HUES48 (cell line): ENCODE measurements at regions not wholly inside any gene's neighbourhood (a gene's known extent, or its start where the extent isn't known, plus 50 kb on each side); places are given as distances from the start of the nearest gene placed in this dataset.

ENCODE experiments used
- H3K27ac ChIP-seq: one replicate; pipeline ENCODE4 v1.7.0; 2013; ENCODE audit warnings: low read depth, low read length, inconsistent platforms
- H3K27me3 ChIP-seq: 2 replicates; pipeline ENCODE4 v1.6.1; 2013; ENCODE audit warnings: mild to moderate bottlenecking, low read length; ENCODE audit not compliant: control insufficient read depth, insufficient read depth
- H3K36me3 ChIP-seq: 2 replicates; pipeline ENCODE4 v1.6.1; 2013; ENCODE audit warnings: low read length; ENCODE audit not compliant: control insufficient read depth, insufficient read depth
- H3K4me1 ChIP-seq: 2 replicates; pipeline ENCODE4 v1.6.1; 2013; ENCODE audit warnings: mild to moderate bottlenecking, low read length; ENCODE audit not compliant: control insufficient read depth, insufficient read depth
- H3K4me3 ChIP-seq: 2 replicates; pipeline ENCODE4 v1.5.1; 2013; ENCODE audit warnings: mild to moderate bottlenecking, low read depth, low read length
- H3K9ac ChIP-seq: 2 replicates; pipeline ENCODE4 v1.6.1; 2013; ENCODE audit warnings: mild to moderate bottlenecking, low read depth, low read length, moderate library complexity
- H3K9me3 ChIP-seq: 2 replicates; pipeline ENCODE4 v1.6.1; 2013; ENCODE audit warnings: low read length; ENCODE audit not compliant: control insufficient read depth, insufficient read depth

GRCh38 chr4:53734584-53735353 is 143.5 kb upstream of the LNX1 start:
- no peaks in the 10 kb centered on the region for H3K36me3 ChIP-seq
- no peak overlapping the region for H3K27ac ChIP-seq
- H3K4me3 ChIP-seq = no peak overlapping the region
- H3K9me3 ChIP-seq = no peaks in the 10 kb centered on the region
- no peaks in the 10 kb centered on the region for H3K27me3 ChIP-seq
- H3K4me1 ChIP-seq = no peaks in the 10 kb centered on the region
- H3K9ac ChIP-seq = no peak overlapping the region

- Histone ChIP-seq H3K36me3 (no peaks in the 10 kb centered on the region), H3K27ac (no peak overlapping the region), H3K9ac (no peak overlapping the region), H3K9me3 (no peaks in the 10 kb centered on the region), H3K4me1 (no peaks in the 10 kb centered on the region), H3K27me3 (no peaks in the 10 kb centered on the region), H3K4me3 (no peak overlapping the region)
These were observed 142.9 kb upstream of the LNX1 start for GRCh38 chr4:53734182-53734581.

- Histone ChIP-seq H3K9ac (no peak overlapping the region), H3K4me1 (no peaks in the 10 kb centered on the region), H3K27ac (no peak overlapping the region), H3K4me3 (no peak overlapping the region), H3K9me3 (no peaks in the 10 kb centered on the region), H3K27me3 (no peaks in the 10 kb centered on the region), H3K36me3 (no peaks in the 10 kb centered on the region)
These were observed 141.4 kb upstream of the LNX1 start for GRCh38 chr4:53732661-53733060.

DNA sequence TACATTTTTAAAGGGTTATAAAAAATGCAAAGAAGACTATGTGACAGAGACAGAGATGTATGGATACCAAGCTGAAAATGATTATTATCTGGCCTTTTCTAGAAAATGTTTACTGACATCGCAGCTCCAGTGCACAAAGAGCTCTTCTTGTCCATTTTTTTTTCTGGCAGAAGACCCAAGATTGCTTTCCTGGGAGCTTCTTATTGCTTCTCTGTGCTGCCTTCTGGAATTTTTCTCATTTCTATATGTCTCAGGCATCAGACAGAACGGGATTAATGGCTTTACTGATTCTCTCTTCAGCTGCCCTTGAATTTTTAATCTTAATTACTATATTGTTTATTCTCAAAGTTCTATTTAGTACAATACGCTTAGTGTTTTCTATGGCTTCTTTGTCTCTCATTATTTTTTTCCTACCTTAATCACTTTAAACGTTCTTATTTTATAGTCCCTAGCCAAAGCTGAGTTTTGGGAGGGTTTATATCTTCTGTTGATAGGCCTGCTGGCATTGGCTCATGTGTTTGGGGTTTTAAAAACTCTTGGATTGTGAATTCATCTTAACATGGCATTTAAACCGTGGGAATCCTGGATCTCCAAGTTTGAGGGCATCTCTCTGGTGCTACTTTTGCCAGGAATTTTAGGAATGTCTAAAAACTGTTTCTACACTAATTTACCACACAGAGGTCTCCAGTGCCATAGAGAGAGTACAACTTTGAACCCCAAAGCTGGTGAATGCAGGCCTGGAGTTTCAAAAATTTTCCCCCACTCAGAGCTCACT is 138.9 kb upstream of the LNX1 start:
- H3K4me3 ChIP-seq = no peak overlapping the region
- no peak overlapping the region for H3K27ac ChIP-seq
- no peaks in the 10 kb centered on the region for H3K27me3 ChIP-seq
- H3K36me3 ChIP-seq = no peaks in the 10 kb centered on the region
- no peaks in the 10 kb centered on the region for H3K9me3 ChIP-seq
- H3K9ac ChIP-seq = no peak overlapping the region
- no peaks in the 10 kb centered on the region for H3K4me1 ChIP-seq

DNA sequence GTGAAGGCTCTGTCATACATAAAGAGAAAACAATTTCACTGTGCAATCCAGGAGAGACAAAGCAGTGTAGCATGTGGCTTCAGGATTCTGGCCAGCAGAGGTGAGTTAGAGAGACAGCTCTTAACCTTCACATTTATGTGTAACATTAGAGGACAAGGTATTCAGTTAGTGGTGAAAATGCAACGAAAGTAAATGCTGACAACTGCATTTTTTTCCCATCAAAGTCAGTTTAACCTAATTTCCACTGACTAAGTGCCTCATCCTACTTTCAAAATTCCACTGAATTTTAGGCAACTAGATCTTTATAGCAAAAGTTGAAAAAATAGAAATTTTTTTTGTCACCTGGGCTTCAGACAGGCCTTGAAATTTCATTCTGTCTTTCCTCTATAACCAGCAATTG is 130.8 kb upstream of the LNX1 start:
- Histone ChIP-seq H3K9me3 (no peaks in the 10 kb centered on the region), H3K27ac (no peak overlapping the region), H3K27me3 (no peaks in the 10 kb centered on the region), H3K4me1 (no peaks in the 10 kb centered on the region), H3K36me3 (no peaks in the 10 kb centered on the region), H3K4me3 (no peak overlapping the region), H3K9ac (no peak overlapping the region)

GRCh38 chr4:53721263-53721662 is 130.0 kb upstream of the LNX1 start:
- H3K4me1 ChIP-seq = no peaks in the 10 kb centered on the region
- H3K27ac ChIP-seq = no peak overlapping the region
- H3K27me3 ChIP-seq = no peaks in the 10 kb centered on the region
- H3K4me3 ChIP-seq = no peak overlapping the region
- no peaks in the 10 kb centered on the region for H3K9me3 ChIP-seq
- no peak overlapping the region for H3K9ac ChIP-seq
- H3K36me3 ChIP-seq = no peaks in the 10 kb centered on the region

- no peaks in the 10 kb centered on the region for H3K4me1 ChIP-seq
- no peaks in the 10 kb centered on the region for H3K9me3 ChIP-seq
- no peak overlapping the region for H3K9ac ChIP-seq
- no peaks in the 10 kb centered on the region for H3K27me3 ChIP-seq
- no peak overlapping the region for H3K27ac ChIP-seq
- no peaks in the 10 kb centered on the region for H3K36me3 ChIP-seq
- no peak overlapping the region for H3K4me3 ChIP-seq
These were observed 129.5 kb upstream of the LNX1 start for GRCh38 chr4:53720776-53721175.

- Histone ChIP-seq H3K27me3 (no peaks in the 10 kb centered on the region), H3K9me3 (no peaks in the 10 kb centered on the region), H3K9ac (no peak overlapping the region), H3K36me3 (no peaks in the 10 kb centered on the region), H3K4me3 (no peak overlapping the region), H3K27ac (no peak overlapping the region), H3K4me1 (no peaks in the 10 kb centered on the region)
These were observed 125.8 kb upstream of the LNX1 start for GRCh38 chr4:53717064-53717549.

DNA sequence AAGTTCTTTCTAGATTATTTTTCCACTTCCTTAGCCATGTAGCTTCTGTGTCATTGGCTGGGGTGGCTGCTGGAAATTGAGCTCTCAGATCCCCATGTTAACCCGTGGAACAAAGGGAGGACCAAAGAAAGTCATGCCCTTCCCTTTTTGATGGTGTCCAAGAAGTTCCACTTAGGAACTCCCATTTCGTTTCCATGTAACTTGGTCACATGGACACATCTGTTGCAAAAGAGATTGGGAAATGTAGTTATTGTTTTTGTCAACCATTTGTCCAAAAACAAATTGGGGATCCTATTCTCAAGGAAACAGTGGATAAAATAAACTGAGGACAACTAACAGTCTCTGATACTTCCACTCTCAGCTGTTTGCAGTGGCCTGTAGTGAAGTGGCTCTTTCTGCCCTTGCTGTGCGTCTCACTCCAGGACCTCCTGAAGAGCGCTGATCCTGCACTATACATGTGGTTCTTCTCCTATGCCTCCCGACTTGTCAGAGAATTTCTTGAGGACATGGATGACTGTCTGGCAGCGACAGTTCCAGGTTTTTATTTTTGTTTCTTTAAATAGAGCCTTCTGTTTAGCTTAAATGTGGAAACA is 125.3 kb upstream of the LNX1 start:
- no peaks in the 10 kb centered on the region for H3K9me3 ChIP-seq
- H3K4me3 ChIP-seq = no peak overlapping the region
- no peaks in the 10 kb centered on the region for H3K36me3 ChIP-seq
- no peak overlapping the region for H3K27ac ChIP-seq
- no peaks in the 10 kb centered on the region for H3K4me1 ChIP-seq
- H3K9ac ChIP-seq = no peak overlapping the region
- H3K27me3 ChIP-seq = no peaks in the 10 kb centered on the region

DNA sequence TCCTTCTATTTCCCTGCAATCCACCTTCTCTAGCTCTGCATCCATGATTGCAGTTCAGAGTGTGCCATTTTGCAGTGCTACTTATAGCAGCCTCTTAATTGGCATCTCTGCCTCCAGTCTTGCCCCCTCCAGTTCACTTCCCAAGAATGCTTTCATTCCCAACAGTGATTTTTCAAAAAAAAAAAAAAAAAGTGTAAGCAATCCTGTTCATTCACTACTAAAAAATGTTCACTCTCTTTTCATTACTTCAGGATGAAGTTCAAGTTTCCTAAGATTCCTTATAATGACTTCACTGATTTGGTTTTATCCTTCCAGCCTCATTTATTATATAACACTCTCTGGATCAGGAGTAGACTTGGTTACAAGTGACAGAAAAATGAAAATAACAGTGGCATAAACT is 124.7 kb upstream of the LNX1 start:
- H3K27me3 ChIP-seq = no peaks in the 10 kb centered on the region
- no peak overlapping the region for H3K27ac ChIP-seq
- no peaks in the 10 kb centered on the region for H3K9me3 ChIP-seq
- H3K4me3 ChIP-seq = no peak overlapping the region
- H3K36me3 ChIP-seq = no peaks in the 10 kb centered on the region
- H3K4me1 ChIP-seq = no peaks in the 10 kb centered on the region
- H3K9ac ChIP-seq = no peak overlapping the region
